ENCODE measurements at regions not wholly inside any gene's neighbourhood (a gene's known extent, or its start where the extent isn't known, plus 50 kb on each side); places are given as distances from the start of the nearest gene placed in this dataset.

- no peak for DNase-seq
Measured at GRCh38 chr10:85212526-85212925, 884.1 kb downstream of the CCSER2 start.

GRCh38 chr10:85213493-85213892 lies 885.1 kb downstream of the CCSER2 start:
- no peak for DNase-seq

GRCh38 chr10:85222300-85222699 lies 893.9 kb downstream of the CCSER2 start:
- no peak for DNase-seq

GRCh38 chr10:85224366-85224940 lies 896.1 kb downstream of the CCSER2 start:
- DNase-seq = no peak

- DNase-seq = no peak
Measured at GRCh38 chr10:85225311-85225710, 896.9 kb downstream of the CCSER2 start.

GRCh38 chr10:85226596-85226995 lies 898.2 kb downstream of the CCSER2 start:
- no peak for DNase-seq

GRCh38 chr10:85228726-85229125 lies 900.3 kb downstream of the CCSER2 start:
- no peak for DNase-seq

- DNase-seq = no peak
Measured at GRCh38 chr10:85231534-85232270, 903.3 kb downstream of the CCSER2 start.

GRCh38 chr10:85235258-85235657 lies 906.9 kb downstream of the CCSER2 start:
- no peak for DNase-seq

- no peak for DNase-seq
Measured at GRCh38 chr10:85238676-85239075, 910.3 kb downstream of the CCSER2 start.

- DNase-seq = no peak
Measured at GRCh38 chr10:85250304-85250703, 921.9 kb downstream of the CCSER2 start.

- peak in 3 of 56 donors; percentile 1 to 9 (median 7) for DNase-seq
Measured at GRCh38 chr10:85256481-85256880, 928.1 kb downstream of the CCSER2 start.

GRCh38 chr10:85259908-85260307 lies 931.5 kb downstream of the CCSER2 start:
- DNase-seq = no peak

GRCh38 chr10:85262992-85263391 lies 934.6 kb downstream of the CCSER2 start:
- no peak for DNase-seq

GRCh38 chr10:85265121-85265520 lies 936.7 kb downstream of the CCSER2 start:
- DNase-seq = no peak

- no peak for DNase-seq
Measured at GRCh38 chr10:85266808-85267207, 938.4 kb downstream of the CCSER2 start.

- DNase-seq = no peak
Measured at GRCh38 chr10:85280014-85280413, 951.6 kb downstream of the CCSER2 start.

GRCh38 chr10:85284778-85285770 lies 956.7 kb downstream of the CCSER2 start:
- DNase-seq = no peak

GRCh38 chr10:85293483-85293882 lies 965.1 kb downstream of the CCSER2 start:
- peak in 1 of 56 donors; percentile 6 for DNase-seq

- DNase-seq = no peak
Measured at GRCh38 chr10:85311613-85312337, 983.4 kb downstream of the CCSER2 start.

- DNase-seq = no peak
Measured at GRCh38 chr10:85315657-85316056, 987.3 kb downstream of the CCSER2 start.

Data from nucleus accumbens (tissue), 56 donors.